IMR-90 (cell line): ENCODE measurements at regions not wholly inside any gene's neighbourhood (a gene's known extent, or its start where the extent isn't known, plus 50 kb on each side); places are given as distances from the start of the nearest gene placed in this dataset.
A peak's percentile ranks its signal among the peaks of the same experiment; 100 is the strongest.

Source experiments
- ATAC-seq: fragments of 200-7000 bp; cut with Tn5 transposase; 2 replicates; pipeline ENCODE4 v1.9.1; 2020; ENCODE audit warnings: low read depth, mild to moderate bottlenecking, moderate library complexity
- BruUV-seq: library from RNA; stranded (reverse); fragments of 400-500 nt; replicated peaks from 2 replicates; lab custom pipeline; 2021; lab: Mats Ljungman, UMichigan
- CTCF ChIA-PET: fragments of 300-600 bp; formaldehyde crosslinking; extraction: SDS; loops from one replicate; lab custom pipeline; 2021; ENCODE audit warnings: antibody characterized with exemption; lab: Yijun Ruan, JAX
- POLR2A ChIA-PET: fragments of 300-600 bp; sonication (Branson Sonifier 250); formaldehyde crosslinking; loops from one replicate; lab custom pipeline; 2022; ENCODE audit warnings: antibody characterized with exemption; ENCODE audit not compliant: unreplicated experiment; lab: Charles Lee
- DNase-seq: peaks from one replicate; pipeline ENCODE4 v3.0.0; 2013
- H2AFZ ChIP-seq: replicated peaks from 2 replicates; pipeline ENCODE3; 2013; ENCODE audit warnings: low read length, mild to moderate bottlenecking; ENCODE audit not compliant: poor library complexity
- H2AK5ac ChIP-seq: 2 replicates; pipeline ENCODE4 v1.6.1; 2013; ENCODE audit warnings: low read depth, low read length, inconsistent platforms
- H2AK9ac ChIP-seq: replicated peaks from 2 replicates; pipeline ENCODE3; 2013; ENCODE audit warnings: mild to moderate bottlenecking, low read depth, low read length, moderate library complexity; ENCODE audit not compliant: poor library complexity
- H2BK120ac ChIP-seq: 2 replicates; pipeline ENCODE4 v1.6.1; 2013; ENCODE audit warnings: low read depth, low read length, inconsistent platforms
- H2BK15ac ChIP-seq: 3 replicates; pipeline ENCODE4 v1.6.1; 2013; ENCODE audit warnings: low read depth, low read length, inconsistent platforms
- H2BK20ac ChIP-seq: 2 replicates; pipeline ENCODE4 v1.6.1; 2013; ENCODE audit warnings: low read depth, mild to moderate bottlenecking, inconsistent platforms, low read length, moderate library complexity
- H2BK5ac ChIP-seq: 2 replicates; pipeline ENCODE4 v1.6.1; 2013; ENCODE audit warnings: mild to moderate bottlenecking, low read depth, low read length, inconsistent platforms; ENCODE audit not compliant: poor library complexity, severe bottlenecking
- H3K14ac ChIP-seq: replicated peaks from 2 replicates; pipeline ENCODE4 v1.6.1; 2013; ENCODE audit warnings: low read depth, low read length, inconsistent platforms
- H3K18ac ChIP-seq: 2 replicates; pipeline ENCODE4 v1.6.1; 2013; ENCODE audit warnings: low read depth, low read length, control low read depth
- H3K23ac ChIP-seq: 2 replicates; pipeline ENCODE4 v1.6.1; 2013; ENCODE audit warnings: low read depth, low read length, inconsistent platforms
- H3K27ac ChIP-seq: 2 replicates; pipeline ENCODE4 v1.5.1; 2013; ENCODE audit warnings: mild to moderate bottlenecking, control low read depth, low read length; ENCODE audit not compliant: insufficient read depth
- H3K27me3 ChIP-seq: 2 replicates; pipeline ENCODE4 v1.6.1; 2013; ENCODE audit warnings: low read length; ENCODE audit not compliant: control insufficient read depth, insufficient read depth
- H3K36me3 ChIP-seq: 2 replicates; pipeline ENCODE4 v1.6.1; 2013; ENCODE audit warnings: low read length, mixed read lengths; ENCODE audit not compliant: control insufficient read depth, insufficient read depth
- H3K4ac ChIP-seq: 2 replicates; pipeline ENCODE4 v1.6.1; 2013; ENCODE audit warnings: low read depth, low read length, inconsistent platforms
- H3K4me1 ChIP-seq: 2 replicates; pipeline ENCODE4 v1.6.1; 2013; ENCODE audit warnings: low read length, mixed read lengths; ENCODE audit not compliant: control insufficient read depth, insufficient read depth
- H3K4me2 ChIP-seq: 2 replicates; pipeline ENCODE4 v1.6.1; 2013; ENCODE audit warnings: low read depth, mild to moderate bottlenecking, control low read depth, low read length, moderate library complexity
- H3K4me3 ChIP-seq: 2 replicates; pipeline ENCODE4 v1.5.1; 2013; ENCODE audit warnings: low read depth, mild to moderate bottlenecking, control low read depth, low read length, moderate library complexity; ENCODE audit not compliant: insufficient read depth
- H3K56ac ChIP-seq: 2 replicates; pipeline ENCODE4 v1.6.1; 2013; ENCODE audit warnings: low read length, inconsistent platforms; ENCODE audit not compliant: insufficient read depth; ENCODE audit errors: extremely low read depth
- H3K79me1 ChIP-seq, 2 experiments: 2 replicates each; pipeline ENCODE4 v1.6.1; 2013; ENCODE audit warnings: low read length in 2 of 2, inconsistent platforms in 1 of 2, low read depth in 1 of 2
- H3K9ac ChIP-seq: 2 replicates; pipeline ENCODE4 v1.6.1; 2013; ENCODE audit warnings: low read depth, low read length, control low read depth
- H3K9me1 ChIP-seq: 2 replicates; pipeline ENCODE4 v1.6.1; 2013; ENCODE audit warnings: low read length, inconsistent platforms; ENCODE audit not compliant: insufficient read depth
- H3K9me3 ChIP-seq: 2 replicates; pipeline ENCODE4 v1.6.1; 2013; ENCODE audit warnings: low read length; ENCODE audit not compliant: control insufficient read depth, insufficient read depth
- H4K20me1 ChIP-seq: 2 replicates; pipeline ENCODE4 v1.6.1; 2013; ENCODE audit warnings: low read length, inconsistent platforms; ENCODE audit not compliant: insufficient read depth
- H4K5ac ChIP-seq: 2 replicates; pipeline ENCODE4 v1.6.1; 2013; ENCODE audit warnings: mild to moderate bottlenecking, low read depth, low read length, control low read depth
- H4K8ac ChIP-seq, 2 experiments: 2 replicates each; pipeline ENCODE4 v1.6.1; 2013; ENCODE audit warnings: low read depth in 2 of 2, low read length in 2 of 2, control low read depth in 1 of 2, inconsistent platforms in 1 of 2
- H4K91ac ChIP-seq: 2 replicates; pipeline ENCODE4 v1.6.1; 2013; ENCODE audit warnings: low read depth, low read length, inconsistent platforms; ENCODE audit not compliant: insufficient read depth
- CEBPB ChIP-seq: IDR thresholded peaks from 2 replicates; pipeline ENCODE4 v1.6.1; 2012; ENCODE audit warnings: low read depth, low read length, improper control_type of control experiment
- CHD1 ChIP-seq: IDR thresholded peaks from 2 replicates; pipeline ENCODE4 v1.6.1; 2012; ENCODE audit warnings: low read depth, low read length, improper control_type of control experiment
- FOS ChIP-seq: fragments of 150-350 bp; IDR thresholded peaks from 2 replicates; pipeline ENCODE4 v1.6.1; 2016; ENCODE audit warnings: low read depth, low read length
- MAFK ChIP-seq: IDR thresholded peaks from 2 replicates; pipeline ENCODE4 v1.6.1; 2012; ENCODE audit warnings: low read depth, low read length, improper control_type of control experiment
- POLR2A ChIP-seq: IDR thresholded peaks from 2 replicates; pipeline ENCODE4 v1.6.1; 2012; ENCODE audit warnings: mild to moderate bottlenecking, low read depth, low read length
- SMC3 ChIP-seq: fragments of 150-350 bp; IDR thresholded peaks from 2 replicates; pipeline ENCODE4 v1.6.1; 2016; ENCODE audit warnings: low read depth, mild to moderate bottlenecking, antibody characterized with exemption, low read length, moderate library complexity
- WGBS, 2 experiments: methylation state at CpG; one replicate each; pipeline versions ENCODE4 v1.1.5 to v1.1.7; 2013; ENCODE audit warnings: missing lambda C conversion rate in 2 of 2; ENCODE audit not compliant: insufficient read length in 1 of 2; ENCODE audit errors: extremely low coverage in 2 of 2; 5-methylcytosine and 5-hydroxymethylcytosine counted together
- dilution Hi-C: fragments of 300-500 bp; cut with HindIII; formaldehyde crosslinking; loops from one replicate; pipeline ENCODE4 v1.14.3; 2018; ENCODE audit warnings: low sequenced_read_pairs; ENCODE audit not compliant: unreplicated experiment
- in situ Hi-C: fragments of 300-500 bp; cut with MboI; formaldehyde crosslinking; loops from 3 replicates; pipeline ENCODE4 v1.14.3; 2019; ENCODE audit warnings: low sequenced_read_pairs, inconsistent platforms, mixed read lengths
- intact Hi-C: fragments of 100-400 bp; cut with micrococcal nuclease; formaldehyde crosslinking; loops from 2 replicates; pipeline ENCODE4 v1.10.0; 2022
- TF ChIP-seq, protein P1 (sequence below): fragments of 150-350 bp; IDR thresholded peaks from 2 replicates; pipeline ENCODE4 v1.6.1; 2016; ENCODE audit warnings: low read depth, mild to moderate bottlenecking, low read length, moderate library complexity, borderline replicate concordance

DNA sequence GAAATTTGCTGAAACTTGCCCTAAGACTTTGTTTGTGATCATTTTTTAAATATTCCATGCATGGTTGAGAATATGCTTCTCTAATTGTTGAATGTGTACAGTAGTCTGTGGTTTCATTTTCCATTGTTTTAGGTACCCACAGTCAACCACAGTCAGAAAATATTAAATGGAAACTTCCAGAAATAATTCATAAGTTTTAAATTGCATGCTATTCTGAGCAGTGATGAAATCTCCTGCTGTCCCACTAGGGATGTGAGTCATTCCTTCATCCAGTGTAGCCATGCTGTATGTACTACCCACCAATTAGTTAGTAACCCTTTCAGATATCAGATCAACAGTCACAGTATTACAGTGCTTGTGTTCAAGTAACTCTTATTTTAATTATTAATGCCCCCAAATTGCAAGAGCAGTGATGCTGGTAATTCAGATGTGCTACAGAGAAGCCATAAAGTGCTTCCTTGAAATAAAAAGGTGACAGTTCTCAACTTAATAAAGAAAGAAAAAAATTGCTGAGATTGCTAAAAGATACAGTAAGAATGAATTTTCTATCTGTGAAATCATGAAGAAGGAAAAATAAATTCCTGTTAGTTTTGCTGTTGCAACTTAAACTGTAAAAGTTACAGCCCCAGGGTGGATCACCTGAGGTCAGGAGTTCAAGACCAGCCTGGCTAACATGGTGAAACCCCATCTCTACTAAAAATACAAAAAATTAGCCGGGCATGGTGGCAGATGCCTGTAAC lies 79.9 kb upstream of the FBXL17 start:
- no peak overlapping the region for H3K14ac ChIP-seq
- H3K56ac ChIP-seq = no peak overlapping the region
- ChIA-PET CTCF (no interaction called here), POLR2A (no interaction called here)
- H3K36me3 ChIP-seq = no peaks in the 10 kb centered on the region
- in situ Hi-C loops (no loop called here), dilution Hi-C loops (no loop called here), intact Hi-C loops (no loop called here)
- TF ChIP-seq SMC3 (no peak), FOS (peak; percentile 22; the same call in 1 of the 2 replicates), CHD1 (no peak), MAFK (peak; percentile 92), POLR2A (no peak), CEBPB (peak; percentile 80)
- TF ChIP-seq, protein P1, sequence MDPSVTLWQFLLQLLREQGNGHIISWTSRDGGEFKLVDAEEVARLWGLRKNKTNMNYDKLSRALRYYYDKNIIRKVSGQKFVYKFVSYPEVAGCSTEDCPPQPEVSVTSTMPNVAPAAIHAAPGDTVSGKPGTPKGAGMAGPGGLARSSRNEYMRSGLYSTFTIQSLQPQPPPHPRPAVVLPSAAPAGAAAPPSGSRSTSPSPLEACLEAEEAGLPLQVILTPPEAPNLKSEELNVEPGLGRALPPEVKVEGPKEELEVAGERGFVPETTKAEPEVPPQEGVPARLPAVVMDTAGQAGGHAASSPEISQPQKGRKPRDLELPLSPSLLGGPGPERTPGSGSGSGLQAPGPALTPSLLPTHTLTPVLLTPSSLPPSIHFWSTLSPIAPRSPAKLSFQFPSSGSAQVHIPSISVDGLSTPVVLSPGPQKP = no peak
- H2BK120ac ChIP-seq = no peak overlapping the region
- no peaks in the 10 kb centered on the region for H3K4me1 ChIP-seq
- no CpG with 5 or more reads among the region's 1 CpG for WGBS, 2 experiments
- no peak overlapping the region for H2BK20ac ChIP-seq
- H3K4me2 ChIP-seq = no peak overlapping the region
- no peak overlapping the region for H4K8ac ChIP-seq
- no peak overlapping the region for H2AFZ ChIP-seq
- no peak overlapping the region for H4K5ac ChIP-seq
- H4K20me1 ChIP-seq = no peaks in the 10 kb centered on the region
- DNase-seq = peak; percentile 72
- no peak overlapping the region for H3K27ac ChIP-seq
- no TSS peak for BruUV-seq
- no peak overlapping the region for H3K4me3 ChIP-seq
- no peak overlapping the region for H4K91ac ChIP-seq
- H3K79me1 ChIP-seq = no peaks in the 10 kb centered on the region
- no peak overlapping the region for H2BK5ac ChIP-seq
- no peak overlapping the region for H2AK5ac ChIP-seq
- no peaks in the 10 kb centered on the region for H3K9me1 ChIP-seq
- H2AK9ac ChIP-seq = no peak overlapping the region
- H3K27me3 ChIP-seq = no peaks in the 10 kb centered on the region
- H3K4ac ChIP-seq = no peak overlapping the region
- H3K9me3 ChIP-seq = no peaks in the 10 kb centered on the region
- H3K18ac ChIP-seq = no peak overlapping the region
- no peak overlapping the region for H3K23ac ChIP-seq
- no peak overlapping the region for H3K9ac ChIP-seq
- ATAC-seq = peak; percentile 87
- no peak overlapping the region for H2BK15ac ChIP-seq
